HepG2 (cell line): ENCODE measurements at regions not wholly inside any gene's neighbourhood (a gene's known extent, or its start where the extent isn't known, plus 50 kb on each side); places are given as distances from the start of the nearest gene placed in this dataset.

ENCODE experiments used
- ATAC-seq: fragments of 200-7000 bp; cut with Tn5 transposase; 3 replicates; pipeline ENCODE4 v1.9.1; 2020; ENCODE audit warnings: mild to moderate bottlenecking, moderate library complexity
- BruUV-seq: library from RNA; stranded (reverse); fragments of 400-500 nt; replicated peaks from 2 replicates; lab custom pipeline; 2021; lab: Mats Ljungman, UMichigan
- CTCF ChIA-PET: fragments of 300-600 bp; formaldehyde crosslinking; extraction: SDS; loops from one replicate; lab custom pipeline; 2021; ENCODE audit warnings: low total read pairs, inconsistent platforms, low intra/inter-chr PET ratio; lab: Yijun Ruan, JAX
- POLR2A ChIA-PET: fragments of 350-600 bp; sonication (Branson Sonifier 250); formaldehyde crosslinking; loops from one replicate; lab custom pipeline; 2020; ENCODE audit warnings: antibody characterized with exemption, inconsistent platforms; lab: Yijun Ruan, JAX
- DNase-seq: peaks from one replicate; pipeline ENCODE4 v3.0.0-alpha.2; 2015; ENCODE audit warnings: low spot score
- FAIRE-seq: peaks from 3 replicates; lab custom pipeline; 2011; peaks lifted over from hg19 to GRCh38; lab: Jason Lieb, UNC
- H2AFZ ChIP-seq: one replicate; pipeline ENCODE4 v1.6.1; 2011; ENCODE audit warnings: low read length, inconsistent platforms
- H3K27ac ChIP-seq: fragments of 300-600 bp; 3 replicates; pipeline ENCODE4 v1.8.0; 2011; ENCODE audit warnings: mixed run types, mild to moderate bottlenecking, mixed read lengths, low read length, inconsistent platforms; ENCODE audit not compliant: insufficient read depth; ENCODE audit errors: extremely low read length
- H3K27me3 ChIP-seq, 2 experiments: fragments of 200-600 bp in 1 of 2; 2 replicates in 1 of 2; 3 replicates in 1 of 2; pipeline versions ENCODE4 v1.6.0 to v1.8.0; 2011; ENCODE audit warnings: low read length in 2 of 2, mild to moderate bottlenecking in 2 of 2, moderate library complexity in 2 of 2, inconsistent platforms in 1 of 2; ENCODE audit not compliant: insufficient read depth in 2 of 2, control insufficient read depth in 1 of 2
- H3K36me3 ChIP-seq, 2 experiments: fragments of 200-600 bp in 1 of 2; replicated peaks in 1 of 2; 2 replicates in 1 of 2; 3 replicates in 1 of 2; pipeline versions ENCODE4 v1.5.1 to v1.8.0; 2011; ENCODE audit warnings: low read length in 2 of 2, inconsistent platforms in 1 of 2; ENCODE audit not compliant: insufficient read depth in 2 of 2, control insufficient read depth in 1 of 2
- H3K4me1 ChIP-seq: 2 replicates; pipeline ENCODE4 v1.5.1; 2012; ENCODE audit warnings: low read length, inconsistent platforms; ENCODE audit not compliant: insufficient read depth
- H3K4me2 ChIP-seq: 2 replicates; pipeline ENCODE4 v1.6.0; 2011; ENCODE audit warnings: low read depth, low read length, inconsistent platforms
- H3K4me3 ChIP-seq, 3 experiments: fragments of 200-600 bp in 1 of 3; sonication (generic), shearing (Covaris generic) in 1 of 3; replicated peaks in 1 of 3; 2 replicates each; pipeline ENCODE4 v1.5.1; 2011 to 2016; ENCODE audit warnings: low read length in 3 of 3, inconsistent platforms in 2 of 3, low read depth in 2 of 3, mild to moderate bottlenecking in 2 of 3, control low read depth in 1 of 3, mixed read lengths in 1 of 3; ENCODE audit not compliant: insufficient read depth in 1 of 3
- H3K79me2 ChIP-seq: one replicate; pipeline ENCODE4 v1.6.1; 2011; ENCODE audit warnings: low read length, inconsistent platforms; ENCODE audit not compliant: insufficient read depth
- H3K9ac ChIP-seq: 2 replicates; pipeline ENCODE4 v1.6.0; 2011; ENCODE audit warnings: mild to moderate bottlenecking, low read depth, low read length, inconsistent platforms; ENCODE audit not compliant: insufficient read depth
- H3K9me3 ChIP-seq: 2 replicates; pipeline ENCODE4 v1.5.1; 2012; ENCODE audit warnings: mild to moderate bottlenecking, low read length
- H4K20me1 ChIP-seq: 2 replicates; pipeline ENCODE4 v1.6.0; 2011; ENCODE audit warnings: inconsistent platforms, mild to moderate bottlenecking, low read length, moderate library complexity; ENCODE audit not compliant: insufficient read depth
- EHMT2 ChIP-seq: fragments of 200-600 bp; sonication (generic); IDR thresholded peaks from 2 replicates; pipeline ENCODE4 v1.7.0; 2017; ENCODE audit warnings: antibody characterized with exemption, low read depth, low read length, borderline replicate concordance
- GTF2F1 ChIP-seq: fragments of 150-350 bp; IDR thresholded peaks from 2 replicates; pipeline ENCODE4 v1.6.1; 2014; ENCODE audit warnings: low read length
- HNF4A ChIP-seq: sonication (generic); formaldehyde crosslinking; IDR thresholded peaks from 2 replicates; pipeline ENCODE4 v1.4.0; 2020; ENCODE audit warnings: missing genetic modification reagents
- HOXA5 ChIP-seq: sonication (generic); formaldehyde crosslinking; IDR thresholded peaks from 2 replicates; pipeline ENCODE4 v1.4.0; 2020; ENCODE audit warnings: missing genetic modification reagents
- NCOR1 ChIP-seq: fragments of 200-600 bp; sonication (generic); IDR thresholded peaks from 2 replicates; pipeline ENCODE4 v1.7.0; 2017; ENCODE audit warnings: antibody characterized with exemption, low read length, borderline replicate concordance
- NFIB ChIP-seq: sonication (generic); formaldehyde crosslinking; IDR thresholded peaks from 2 replicates; pipeline ENCODE4 v1.9.0; 2021; ENCODE audit warnings: missing genetic modification reagents, mild to moderate bottlenecking, borderline replicate concordance
- POGZ ChIP-seq: sonication (generic); formaldehyde crosslinking; IDR thresholded peaks from 2 replicates; pipeline ENCODE4 v1.4.0; 2020; ENCODE audit warnings: mild to moderate bottlenecking, missing genetic modification reagents
- PRMT3 ChIP-seq: sonication (generic); formaldehyde crosslinking; IDR thresholded peaks from 2 replicates; pipeline ENCODE4 v1.8.1; 2022; ENCODE audit warnings: low read depth, mild to moderate bottlenecking, moderate library complexity, missing genetic modification reagents, borderline replicate concordance
- SRSF9 ChIP-seq: fragments of 200-400 bp; formaldehyde crosslinking; IDR thresholded peaks from 2 replicates; pipeline ENCODE4 v1.6.1; 2018; ENCODE audit warnings: borderline replicate concordance, mild to moderate bottlenecking, low read depth, low read length; ENCODE audit not compliant: insufficient read depth, poor library complexity, severe bottlenecking
- TMF1 ChIP-seq: sonication (generic); formaldehyde crosslinking; IDR thresholded peaks from 2 replicates; pipeline ENCODE4 v1.8.1; 2022; ENCODE audit warnings: low read depth, missing genetic modification reagents
- ZNF607 ChIP-seq: sonication (generic); formaldehyde crosslinking; IDR thresholded peaks from 2 replicates; pipeline ENCODE4 v1.5.1; 2020; ENCODE audit warnings: missing genetic modification reagents, mild to moderate bottlenecking, borderline replicate concordance
- ZNF615 ChIP-seq: sonication (generic); formaldehyde crosslinking; IDR thresholded peaks from 2 replicates; pipeline ENCODE4 v1.5.0; 2020; ENCODE audit warnings: mild to moderate bottlenecking, missing genetic modification reagents, borderline replicate concordance
- whole genome bisulfite sequencing: methylation state at CpG from one replicate; pipeline ENCODE4 v1.1.6; 2017; ENCODE audit warnings: low lambda C conversion rate; 5-methylcytosine and 5-hydroxymethylcytosine counted together
- in situ Hi-C: cut with HindIII; loops from 2 replicates; pipeline ENCODE4 v1.10.0; 2017; ENCODE audit warnings: low pct_unique_long_range_greater_than_20kb; ENCODE audit not compliant: extremely low pct_ligation_motif_present
- intact Hi-C: fragments of 100-400 bp; cut with micrococcal nuclease; formaldehyde crosslinking; loops from one replicate; pipeline ENCODE4 v1.10.0; 2022; ENCODE audit not compliant: unreplicated experiment
- TF ChIP-seq, protein P1 (sequence below): sonication (generic); formaldehyde crosslinking; IDR thresholded peaks from 2 replicates; pipeline ENCODE4 v1.4.0; 2020; ENCODE audit warnings: mild to moderate bottlenecking, missing genetic modification reagents
- TF ChIP-seq, protein P2 (sequence below): sonication (generic); formaldehyde crosslinking; IDR thresholded peaks from 2 replicates; pipeline ENCODE4 v1.9.0; 2021; ENCODE audit warnings: missing genetic modification reagents, mild to moderate bottlenecking, borderline replicate concordance

DNA sequence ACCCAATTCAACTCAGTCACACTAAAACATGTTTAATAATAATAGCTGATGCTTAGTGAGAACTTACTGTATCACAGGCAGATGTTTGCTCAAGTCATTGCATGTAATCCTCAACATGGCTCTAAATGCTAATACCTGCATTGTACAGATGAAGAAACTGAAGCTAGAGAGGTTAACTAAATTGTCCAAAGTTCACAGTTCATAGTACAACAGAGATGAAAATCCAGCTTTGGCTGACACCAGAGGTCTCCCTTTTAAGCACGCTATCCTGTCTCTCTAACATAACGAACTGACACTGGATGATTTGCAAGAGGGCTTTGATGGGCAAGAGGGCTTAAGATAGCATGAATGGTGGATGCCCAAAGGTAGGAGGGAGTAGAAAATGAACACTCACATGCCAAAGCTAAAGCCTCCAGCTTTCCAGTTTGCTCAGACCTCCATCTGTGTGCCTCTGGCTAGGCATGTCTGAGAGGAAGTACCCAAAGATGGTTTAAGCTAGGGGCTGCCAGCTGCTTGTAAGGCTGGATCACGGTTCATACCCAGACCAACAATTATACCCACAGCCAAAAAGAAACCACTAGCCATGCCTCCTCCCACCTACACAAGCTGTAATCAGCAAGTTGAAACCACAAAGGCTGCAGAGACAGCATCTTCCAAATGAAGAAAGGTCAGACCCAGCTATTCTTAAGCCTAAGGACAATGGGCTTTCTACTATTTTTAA lies 196.9 kb upstream of the UBL3 start:
- FAIRE-seq, result no peak
- no TSS peak for BruUV-seq
- no peak overlapping the region for H3K4me3 ChIP-seq
- H3K27me3 ChIP-seq, result no peaks in the 10 kb centered on the region
- no peaks in the 10 kb centered on the region for H3K9me3 ChIP-seq
- H4K20me1 ChIP-seq, result no peaks in the 10 kb centered on the region
- no peak for DNase-seq
- H3K79me2 ChIP-seq, result no peaks in the 10 kb centered on the region
- no peak overlapping the region for H3K4me2 ChIP-seq
- H3K4me1 ChIP-seq, result 0 out of 2 replicates have a peak, but pooled peaks cover 10% of the 10 kb centered on the region
- TF ChIP-seq ZNF615 (no peak), HNF4A (peak; percentile 83), NCOR1 (peak; percentile 27; the same call in 1 of the 2 replicates)
- CTCF ChIA-PET, result no interaction called here
- no peak overlapping the region for H2AFZ ChIP-seq
- in situ Hi-C loops, result no loop called here
- H3K27ac ChIP-seq, result no peak overlapping the region
- WGBS, result 7% methylated on average over 3 of the region's 3 CpGs
- no peaks in the 10 kb centered on the region for H3K36me3 ChIP-seq
- no peak overlapping the region for H3K9ac ChIP-seq
- intact Hi-C loops, result no loop called here
- peak; percentile 53 for ATAC-seq
- POLR2A ChIA-PET, result no interaction called here

DNA sequence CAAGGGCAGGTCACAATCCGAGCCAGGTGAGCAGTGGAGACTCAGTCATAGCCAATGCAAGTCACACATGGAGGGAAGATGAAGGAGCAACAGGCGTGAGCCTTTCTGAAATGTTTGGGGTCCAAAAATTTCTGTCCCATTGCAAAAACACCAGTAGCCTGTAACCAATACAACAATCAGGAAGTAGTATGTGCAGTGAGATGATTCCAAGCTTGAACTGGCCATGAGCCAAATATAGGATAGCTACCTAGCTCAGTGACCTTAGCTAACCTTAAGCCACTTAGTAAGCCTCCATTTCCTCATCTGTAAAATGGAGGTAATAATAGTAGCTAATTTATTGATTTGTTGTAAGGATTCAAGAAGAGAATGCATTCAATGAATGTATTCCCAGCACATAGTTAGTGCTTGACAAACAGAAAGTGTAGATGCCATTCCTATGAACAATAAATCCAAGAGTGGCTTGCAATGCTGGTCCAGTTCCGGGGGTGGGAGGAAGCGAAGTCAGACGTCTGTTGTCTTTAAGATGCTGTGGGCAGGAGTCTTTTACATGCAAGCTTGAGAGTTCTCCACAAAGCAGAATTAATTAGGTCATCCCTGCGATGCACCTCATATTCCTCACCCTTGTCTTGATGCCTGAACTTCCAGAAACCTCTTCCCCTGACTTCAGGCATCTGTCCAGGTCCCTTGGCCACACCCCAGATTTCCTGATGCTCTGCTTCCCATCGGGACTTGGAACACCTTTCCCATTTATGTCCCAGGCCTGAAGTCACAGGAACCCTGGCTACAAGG lies 195.7 kb upstream of the UBL3 start:
- Histone ChIP-seq H3K36me3 (no peaks in the 10 kb centered on the region), H3K4me2 (no peak overlapping the region), H3K9me3 (no peaks in the 10 kb centered on the region), H2AFZ (no peak overlapping the region), H4K20me1 (no peaks in the 10 kb centered on the region), H3K79me2 (no peaks in the 10 kb centered on the region), H3K9ac (no peak overlapping the region), H3K4me3 (no peak overlapping the region), H3K4me1 (0 out of 2 replicates have a peak, but pooled peaks cover 10% of the 10 kb centered on the region), H3K27me3 (no peaks in the 10 kb centered on the region), H3K27ac (no peak overlapping the region)
- intact Hi-C loops (no loop called here), in situ Hi-C loops (no loop called here)
- no peak for ATAC-seq
- WGBS, result 60% methylated on average over 7 of the region's 7 CpGs
- BruUV-seq, result no TSS peak
- ChIA-PET CTCF (no interaction called here), POLR2A (no interaction called here)
- DNase-seq, result no peak
- FAIRE-seq, result no peak
- TF ChIP-seq SRSF9 (no peak), GTF2F1 (no peak), NFIB (CRISPR knock-in tag) (no peak), PRMT3 (CRISPR knock-in tag) (no peak), TMF1 (CRISPR knock-in tag) (no peak), EHMT2 (no peak), POGZ (no peak), HOXA5 (CRISPR knock-in tag) (no peak), ZNF607 (no peak)
- TF ChIP-seq, protein P1, sequence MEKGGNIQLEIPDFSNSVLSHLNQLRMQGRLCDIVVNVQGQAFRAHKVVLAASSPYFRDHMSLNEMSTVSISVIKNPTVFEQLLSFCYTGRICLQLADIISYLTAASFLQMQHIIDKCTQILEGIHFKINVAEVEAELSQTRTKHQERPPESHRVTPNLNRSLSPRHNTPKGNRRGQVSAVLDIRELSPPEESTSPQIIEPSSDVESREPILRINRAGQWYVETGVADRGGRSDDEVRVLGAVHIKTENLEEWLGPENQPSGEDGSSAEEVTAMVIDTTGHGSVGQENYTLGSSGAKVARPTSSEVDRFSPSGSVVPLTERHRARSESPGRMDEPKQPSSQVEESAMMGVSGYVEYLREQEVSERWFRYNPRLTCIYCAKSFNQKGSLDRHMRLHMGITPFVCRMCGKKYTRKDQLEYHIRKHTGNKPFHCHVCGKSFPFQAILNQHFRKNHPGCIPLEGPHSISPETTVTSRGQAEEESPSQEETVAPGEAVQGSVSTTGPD, result no peak
- TF ChIP-seq, protein P2, sequence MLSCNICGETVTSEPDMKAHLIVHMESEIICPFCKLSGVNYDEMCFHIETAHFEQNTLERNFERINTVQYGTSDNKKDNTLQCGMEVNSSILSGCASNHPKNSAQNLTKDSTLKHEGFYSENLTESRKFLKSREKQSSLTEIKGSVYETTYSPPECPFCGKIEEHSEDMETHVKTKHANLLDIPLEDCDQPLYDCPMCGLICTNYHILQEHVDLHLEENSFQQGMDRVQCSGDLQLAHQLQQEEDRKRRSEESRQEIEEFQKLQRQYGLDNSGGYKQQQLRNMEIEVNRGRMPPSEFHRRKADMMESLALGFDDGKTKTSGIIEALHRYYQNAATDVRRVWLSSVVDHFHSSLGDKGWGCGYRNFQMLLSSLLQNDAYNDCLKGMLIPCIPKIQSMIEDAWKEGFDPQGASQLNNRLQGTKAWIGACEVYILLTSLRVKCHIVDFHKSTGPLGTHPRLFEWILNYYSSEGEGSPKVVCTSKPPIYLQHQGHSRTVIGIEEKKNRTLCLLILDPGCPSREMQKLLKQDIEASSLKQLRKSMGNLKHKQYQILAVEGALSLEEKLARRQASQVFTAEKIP, result no peak
